PFSK-1 (cell line): ENCODE measurements at regions not wholly inside any gene's neighbourhood (a gene's known extent, or its start where the extent isn't known, plus 50 kb on each side); places are given as distances from the start of the nearest gene placed in this dataset.

Source experiments
- FOXP2 ChIP-seq: optimal IDR thresholded peaks from 2 replicates; pipeline ENCODE3; 2011; ENCODE audit warnings: borderline replicate concordance, control low read depth, inconsistent platforms; ENCODE audit not compliant: insufficient read depth; ENCODE audit errors: extremely low read length, extremely low read depth
- POLR2AphosphoS5 ChIP-seq: IDR thresholded peaks from 2 replicates; pipeline ENCODE4 v1.6.1; 2012; ENCODE audit warnings: low read depth, mild to moderate bottlenecking, control low read depth, low read length, moderate library complexity
- REST ChIP-seq, 2 experiments: IDR thresholded peaks; 2 replicates each; pipeline versions ENCODE4 v1.6.1 to v1.8.0; 2011 to 2012; ENCODE audit warnings: low read depth in 2 of 2, low read length in 2 of 2, control low read depth in 1 of 2, inconsistent platforms in 1 of 2, mild to moderate bottlenecking in 1 of 2, moderate library complexity in 1 of 2; ENCODE audit not compliant: insufficient read depth in 1 of 2
- SIN3A ChIP-seq: IDR thresholded peaks from 2 replicates; pipeline ENCODE4 v1.6.1; 2012; ENCODE audit warnings: mild to moderate bottlenecking, low read length, moderate library complexity, borderline replicate concordance; ENCODE audit not compliant: insufficient read depth
- TAF1 ChIP-seq: IDR thresholded peaks from 2 replicates; pipeline ENCODE4 v1.6.1; 2012; ENCODE audit warnings: low read length, control low read depth, borderline replicate concordance; ENCODE audit not compliant: insufficient read depth

DNA sequence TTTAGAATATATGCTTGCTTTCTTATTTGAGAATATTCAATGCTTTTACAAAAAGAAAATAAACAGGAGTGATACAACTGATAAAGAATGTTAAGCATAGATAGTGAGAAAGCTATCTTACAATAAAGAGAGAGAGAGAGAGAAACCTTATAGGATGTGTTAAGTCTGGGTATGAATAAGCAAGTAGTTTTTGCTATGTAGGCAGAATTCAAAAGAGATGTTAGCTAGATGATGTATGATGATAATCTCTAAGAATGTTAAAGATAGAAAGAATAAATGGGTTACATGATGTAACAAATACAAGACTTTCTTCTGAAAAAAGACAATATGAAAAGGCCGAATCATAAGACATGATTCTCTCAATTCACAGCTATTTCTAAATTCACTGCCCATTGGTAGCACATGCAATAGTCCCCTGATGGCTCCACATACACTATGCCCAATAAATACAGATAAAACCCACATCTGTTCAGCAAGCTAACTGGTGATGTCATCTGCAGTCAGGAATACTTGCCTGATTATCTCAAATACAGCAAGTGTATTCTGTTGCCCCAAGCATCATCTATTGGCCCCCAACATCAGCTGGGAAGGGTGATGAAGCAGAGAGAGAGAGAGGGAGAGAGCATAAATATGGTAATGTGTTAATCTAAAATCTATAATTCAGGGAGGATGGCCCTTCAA, 169.2 kb upstream of the LYSMD4 start:
- TF ChIP-seq FOXP2 (no peak), TAF1 (no peak), SIN3A (no peak), POLR2AphosphoS5 (no peak), REST (IDR thresholded peaks at IDR 0.05; ENCODE audit: insufficient read depth in 1 of 2, low read depth in 2 of 2, low read length in 2 of 2) (no peak)

DNA sequence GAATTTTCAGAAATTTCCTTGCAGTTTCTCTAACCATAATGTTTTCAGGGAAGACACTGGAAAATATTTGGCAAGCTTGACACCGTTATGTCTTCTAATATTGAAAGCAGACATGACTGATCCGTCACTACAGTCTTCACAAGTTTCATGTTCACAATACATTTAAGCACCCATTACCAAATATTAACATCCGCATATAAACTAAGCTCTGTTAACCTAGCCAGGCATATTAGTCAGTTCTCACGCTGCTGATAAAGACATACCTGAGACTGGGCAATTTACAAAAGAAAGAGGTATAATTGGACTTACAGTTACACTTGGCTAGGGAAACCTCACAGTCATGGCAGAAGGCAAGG, 162.7 kb upstream of the LYSMD4 start:
- TF ChIP-seq POLR2AphosphoS5 (no peak), FOXP2 (no peak), TAF1 (no peak), SIN3A (no peak)

DNA sequence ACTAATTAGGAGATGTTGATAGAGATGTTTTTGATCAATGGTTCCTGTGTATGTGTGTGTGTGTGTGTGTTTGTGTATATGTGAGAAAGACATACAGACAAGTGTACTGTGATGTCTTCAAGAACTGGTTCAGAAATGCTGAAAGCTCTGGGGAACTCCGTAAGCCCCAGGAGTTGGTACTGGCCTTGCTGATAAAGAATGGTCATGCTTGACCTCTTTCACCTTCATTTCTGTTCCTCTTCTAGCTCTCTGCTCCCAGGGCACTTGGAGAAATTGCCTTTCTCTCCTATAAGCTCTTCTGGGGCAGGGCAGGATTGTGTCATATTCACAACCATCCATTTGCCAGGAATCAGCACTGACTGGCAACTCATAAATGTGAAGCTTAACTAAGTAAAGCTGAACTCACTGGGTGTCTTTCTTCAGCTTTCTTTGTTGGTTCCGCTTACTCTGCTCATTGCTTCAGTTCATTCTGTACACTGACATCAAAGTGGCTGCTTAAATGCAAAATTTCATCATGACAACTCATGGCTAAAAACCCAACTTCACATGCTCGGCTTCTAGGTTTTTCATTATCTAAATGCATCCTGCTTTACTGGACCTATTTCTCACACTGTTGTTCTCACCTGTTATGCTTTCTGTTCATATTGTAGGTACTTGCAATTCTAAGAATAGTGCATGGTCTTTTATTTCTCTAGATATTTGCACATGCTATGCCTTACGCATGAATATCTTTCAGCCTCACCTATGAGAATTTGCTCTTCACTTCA, 162.1 kb upstream of the LYSMD4 start:
- no peak for TF ChIP-seq REST (IDR thresholded peaks at IDR 0.05; ENCODE audit: insufficient read depth in 1 of 2, low read depth in 2 of 2, low read length in 2 of 2)
- no peak for TF ChIP-seq TAF1
- no peak for TF ChIP-seq POLR2AphosphoS5
- no peak for TF ChIP-seq SIN3A
- TF ChIP-seq FOXP2: no peak

- TF ChIP-seq SIN3A: no peak
- TF ChIP-seq REST (IDR thresholded peaks at IDR 0.05; ENCODE audit: insufficient read depth in 1 of 2, low read depth in 2 of 2, low read length in 2 of 2): no peak
- no peak for TF ChIP-seq POLR2AphosphoS5
- TF ChIP-seq TAF1: no peak
- no peak for TF ChIP-seq FOXP2
These were observed 145.6 kb upstream of the LYSMD4 start for GRCh38 chr15:99878835-99879234.

DNA sequence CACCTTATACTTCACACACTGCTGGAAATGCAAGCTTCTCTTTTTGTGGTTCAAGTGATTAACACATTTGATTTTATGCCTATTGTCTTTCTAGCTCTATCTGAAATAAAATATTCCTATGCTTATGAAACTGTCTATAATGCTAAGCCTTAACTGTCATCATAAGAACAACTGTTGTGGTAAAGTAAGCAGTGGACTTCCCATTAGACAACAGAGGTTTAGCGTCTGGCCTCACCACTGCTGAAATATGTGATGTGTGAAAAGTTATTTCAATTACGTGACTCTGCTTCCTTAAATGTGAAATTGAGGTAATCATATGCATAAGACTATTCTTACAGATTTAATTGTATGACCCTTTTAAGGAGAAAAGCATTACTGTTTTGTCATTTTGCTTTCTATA, 140.2 kb upstream of the LYSMD4 start:
- TF ChIP-seq FOXP2 (no peak), TAF1 (no peak), REST (IDR thresholded peaks at IDR 0.05; ENCODE audit: insufficient read depth in 1 of 2, low read depth in 2 of 2, low read length in 2 of 2) (no peak), POLR2AphosphoS5 (no peak), SIN3A (no peak)
